Body of pancreas (tissue), 4 donors: ENCODE measurements at regions not wholly inside any gene's neighbourhood (a gene's known extent, or its start where the extent isn't known, plus 50 kb on each side); places are given as distances from the start of the nearest gene placed in this dataset.

Experiments used
- ATAC-seq: fragments of 150-250 bp; one replicate; pipeline ENCODE4 v1.9.1; 2016
- DNase-seq, 4 donors: peaks; one replicate each; pipeline ENCODE4 v3.0.0-alpha.2; 2019
- H3K27ac ChIP-seq, 4 donors: fragments of 200-600 bp; sonication (generic); 1 replicate in 3 of 4; 2 replicates in 1 of 4; pipeline versions ENCODE4 v1.5.1 to v1.6.1; 2016 to 2019; ENCODE audit warnings: mild to moderate bottlenecking in 1 of 4, mixed read lengths in 1 of 4, moderate library complexity in 1 of 4
- H3K27me3 ChIP-seq, 2 donors: fragments of 200-600 bp; sonication (generic); one replicate each; pipeline ENCODE4 v1.6.0; 2016; ENCODE audit warnings: mild to moderate bottlenecking in 1 of 2
- H3K36me3 ChIP-seq, 2 donors: fragments of 200-600 bp; sonication (generic); replicated peaks in 1 of 2; 2 replicates each; pipeline ENCODE4 v1.5.1; 2016; ENCODE audit warnings: low read depth in 2 of 2; ENCODE audit not compliant: insufficient read depth in 1 of 2
- H3K4me1 ChIP-seq: fragments of 200-600 bp; sonication (generic); one replicate; pipeline ENCODE4 v1.6.0; 2016
- H3K4me3 ChIP-seq, 2 donors: fragments of 200-600 bp; sonication (generic); 1 replicate in 1 of 2; 2 replicates in 1 of 2; pipeline ENCODE4 v1.5.1; 2016 to 2019
- H3K9me3 ChIP-seq, 3 donors: fragments of 200-600 bp; sonication (generic); 1 replicate in 2 of 3; 2 replicates in 1 of 3; pipeline ENCODE4 v1.5.1; 2016
- POLR2A ChIP-seq, 3 donors: fragments of 450-650 bp; IDR thresholded peaks; one replicate each; pipeline ENCODE4 v1.6.1; 2016; ENCODE audit warnings: antibody characterized with exemption in 3 of 3, mild to moderate bottlenecking in 2 of 3
- WGBS, 2 donors: methylation state at CpG; one replicate each; pipeline ENCODE4 v1.1.5; 2017; 5-methylcytosine and 5-hydroxymethylcytosine counted together
- intact Hi-C: fragments of 100-400 bp; cut with DNase I; formaldehyde crosslinking; loops from one replicate; pipeline ENCODE4 v1.15.1; 2023
- TF ChIP-seq, protein P1 (sequence below), 7 experiments: fragments of 450-650 bp in 4 of 7; fragments of 200-600 bp in 3 of 7; sonication (generic) in 3 of 7; IDR thresholded peaks; one replicate each; pipeline ENCODE4 v1.5.1; 2016 to 2019; ENCODE audit warnings: antibody characterized with exemption in 7 of 7

GRCh38 chr1:208298593-208299269 lies 54.5 kb upstream of the PLXNA2 start:
- H3K27ac ChIP-seq = no peak overlapping the region
- peaks cover 10% of the 10 kb centered on the region for H3K4me1 ChIP-seq
- H3K9me3 ChIP-seq = no peaks in the 10 kb centered on the region
- TF ChIP-seq, protein P1, sequence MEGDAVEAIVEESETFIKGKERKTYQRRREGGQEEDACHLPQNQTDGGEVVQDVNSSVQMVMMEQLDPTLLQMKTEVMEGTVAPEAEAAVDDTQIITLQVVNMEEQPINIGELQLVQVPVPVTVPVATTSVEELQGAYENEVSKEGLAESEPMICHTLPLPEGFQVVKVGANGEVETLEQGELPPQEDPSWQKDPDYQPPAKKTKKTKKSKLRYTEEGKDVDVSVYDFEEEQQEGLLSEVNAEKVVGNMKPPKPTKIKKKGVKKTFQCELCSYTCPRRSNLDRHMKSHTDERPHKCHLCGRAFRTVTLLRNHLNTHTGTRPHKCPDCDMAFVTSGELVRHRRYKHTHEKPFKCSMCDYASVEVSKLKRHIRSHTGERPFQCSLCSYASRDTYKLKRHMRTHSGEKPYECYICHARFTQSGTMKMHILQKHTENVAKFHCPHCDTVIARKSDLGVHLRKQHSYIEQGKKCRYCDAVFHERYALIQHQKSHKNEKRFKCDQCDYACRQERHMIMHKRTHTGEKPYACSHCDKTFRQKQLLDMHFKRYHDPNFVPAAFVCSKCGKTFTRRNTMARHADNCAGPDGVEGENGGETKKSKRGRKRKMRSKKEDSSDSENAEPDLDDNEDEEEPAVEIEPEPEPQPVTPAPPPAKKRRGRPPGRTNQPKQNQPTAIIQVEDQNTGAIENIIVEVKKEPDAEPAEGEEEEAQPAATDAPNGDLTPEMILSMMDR (IDR thresholded peaks at IDR 0.05) = no peak
- TF ChIP-seq POLR2A (IDR thresholded peaks at IDR 0.05) = no peak
- H3K4me3 ChIP-seq = no peak overlapping the region
- no peaks in the 10 kb centered on the region for H3K36me3 ChIP-seq
- H3K27me3 ChIP-seq = no peaks in the 10 kb centered on the region
- peak; percentile 72 to 89 (median 81) for DNase-seq
- intact Hi-C loops = no loop called here
- ATAC-seq = peak; percentile 75
- 10% methylated on average over 5 of the region's 5 CpGs for WGBS, 2 donors

GRCh38 chr1:208300084-208300770 lies 56.0 kb upstream of the PLXNA2 start:
- ATAC-seq = no peak
- H3K27me3 ChIP-seq = no peaks in the 10 kb centered on the region
- 66 to 73% methylated on average over 7 of the region's 7 CpGs for WGBS, 2 donors
- H3K9me3 ChIP-seq = no peaks in the 10 kb centered on the region
- H3K4me3 ChIP-seq = no peak overlapping the region
- no peaks in the 10 kb centered on the region for H3K36me3 ChIP-seq
- peak in 3 of 4 donors; percentile 8 to 22 (median 12) for DNase-seq
- TF ChIP-seq, protein P1 (IDR thresholded peaks at IDR 0.05) = no peak
- no peak for TF ChIP-seq POLR2A (IDR thresholded peaks at IDR 0.05)
- no peak overlapping the region for H3K27ac ChIP-seq
- peaks cover 10% of the 10 kb centered on the region for H3K4me1 ChIP-seq
- intact Hi-C loops = no loop called here

DNA sequence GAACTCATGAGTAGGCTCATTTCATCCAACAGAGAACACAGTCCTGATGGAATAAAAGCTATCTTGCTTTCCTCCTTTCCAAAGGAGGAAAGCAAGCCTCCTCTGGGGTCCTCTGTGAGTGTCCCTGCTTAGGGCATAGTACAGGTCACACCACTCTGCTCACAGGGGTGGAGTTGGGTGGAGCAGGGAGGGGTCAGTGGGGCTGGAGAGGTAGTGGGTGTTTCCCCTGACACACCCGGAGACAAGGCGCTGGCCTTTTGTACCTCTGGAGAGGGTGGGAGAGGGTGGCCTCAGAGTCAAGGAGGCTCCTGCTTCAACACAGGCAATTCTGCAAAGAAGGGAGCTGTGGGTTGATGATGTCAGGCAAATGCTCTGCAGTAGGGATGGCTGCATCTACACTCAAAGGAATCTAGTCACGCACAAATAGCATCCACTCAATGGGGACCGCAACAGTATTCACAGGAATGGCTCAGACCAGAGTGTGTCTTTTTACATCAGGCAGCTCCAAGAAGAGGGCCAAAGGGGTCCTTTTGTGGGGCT lies 58.6 kb upstream of the PLXNA2 start:
- Histone ChIP-seq H3K4me1 (peaks cover 10% of the 10 kb centered on the region), H3K27me3 (no peaks in the 10 kb centered on the region), H3K27ac (no peak overlapping the region), H3K36me3 (no peaks in the 10 kb centered on the region), H3K9me3 (no peaks in the 10 kb centered on the region), H3K4me3 (no peak overlapping the region)
- TF ChIP-seq, protein P1 (IDR thresholded peaks at IDR 0.05) = no peak
- no peak for TF ChIP-seq POLR2A (IDR thresholded peaks at IDR 0.05)
- DNase-seq (no peak), ATAC-seq (no peak)
- WGBS, 2 donors = 96 to 97% methylated on average over 4 of the region's 4 CpGs
- intact Hi-C loops = no loop called here

- Histone ChIP-seq H3K4me3 (no peak overlapping the region), H3K27ac (no peak overlapping the region), H3K9me3 (no peaks in the 10 kb centered on the region), H3K4me1 (no peaks in the 10 kb centered on the region), H3K36me3 (no peaks in the 10 kb centered on the region), H3K27me3 (no peaks in the 10 kb centered on the region)
- TF ChIP-seq POLR2A (IDR thresholded peaks at IDR 0.05) = no peak
- TF ChIP-seq, protein P1 (IDR thresholded peaks at IDR 0.05) = no peak
- WGBS, 2 donors = 70 to 73% methylated on average over 8 of the region's 8 CpGs
- intact Hi-C loops = no loop called here
- DNase-seq = no peak
- no peak for ATAC-seq
Observed at GRCh38 chr1:208303743-208304712, 59.8 kb upstream of the PLXNA2 start.
